ENCODE measurements at regions not wholly inside any gene's neighbourhood (a gene's known extent, or its start where the extent isn't known, plus 50 kb on each side); places are given as distances from the start of the nearest gene placed in this dataset.

DNA sequence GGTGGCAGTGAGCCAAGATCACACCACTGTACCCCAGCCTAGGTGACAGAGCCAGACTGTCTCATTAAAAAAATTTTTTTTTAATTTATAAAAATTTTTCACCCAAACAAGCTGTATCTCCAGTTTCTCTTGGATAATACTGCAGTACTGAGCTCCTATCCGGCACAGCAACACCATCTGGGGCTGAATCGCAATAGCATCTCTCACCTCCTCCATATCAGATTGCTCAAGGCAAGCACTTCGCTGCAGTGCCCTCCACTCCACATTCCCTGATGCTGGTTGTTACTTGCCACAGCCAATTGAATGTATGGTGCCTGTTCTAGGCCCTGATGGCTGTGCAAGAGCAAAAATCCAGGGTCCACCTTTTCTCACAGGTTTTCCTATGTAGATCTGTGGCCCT, 69.3 kb upstream of the FAM241A start:
- TF ChIP-seq, protein P1, sequence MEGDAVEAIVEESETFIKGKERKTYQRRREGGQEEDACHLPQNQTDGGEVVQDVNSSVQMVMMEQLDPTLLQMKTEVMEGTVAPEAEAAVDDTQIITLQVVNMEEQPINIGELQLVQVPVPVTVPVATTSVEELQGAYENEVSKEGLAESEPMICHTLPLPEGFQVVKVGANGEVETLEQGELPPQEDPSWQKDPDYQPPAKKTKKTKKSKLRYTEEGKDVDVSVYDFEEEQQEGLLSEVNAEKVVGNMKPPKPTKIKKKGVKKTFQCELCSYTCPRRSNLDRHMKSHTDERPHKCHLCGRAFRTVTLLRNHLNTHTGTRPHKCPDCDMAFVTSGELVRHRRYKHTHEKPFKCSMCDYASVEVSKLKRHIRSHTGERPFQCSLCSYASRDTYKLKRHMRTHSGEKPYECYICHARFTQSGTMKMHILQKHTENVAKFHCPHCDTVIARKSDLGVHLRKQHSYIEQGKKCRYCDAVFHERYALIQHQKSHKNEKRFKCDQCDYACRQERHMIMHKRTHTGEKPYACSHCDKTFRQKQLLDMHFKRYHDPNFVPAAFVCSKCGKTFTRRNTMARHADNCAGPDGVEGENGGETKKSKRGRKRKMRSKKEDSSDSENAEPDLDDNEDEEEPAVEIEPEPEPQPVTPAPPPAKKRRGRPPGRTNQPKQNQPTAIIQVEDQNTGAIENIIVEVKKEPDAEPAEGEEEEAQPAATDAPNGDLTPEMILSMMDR (IDR thresholded peaks at IDR 0.05) = no peak
- TF ChIP-seq POLR2A (IDR thresholded peaks at IDR 0.05) = no peak
